Mesendoderm (in vitro differentiated cells): ENCODE measurements at regions not wholly inside any gene's neighbourhood (a gene's known extent, or its start where the extent isn't known, plus 50 kb on each side); places are given as distances from the start of the nearest gene placed in this dataset.

ENCODE experiments used
- DNase-seq: peaks from one replicate; pipeline ENCODE4 v3.0.0; 2013
- H2AK5ac ChIP-seq: 2 replicates; pipeline ENCODE4 v1.6.1; 2013; ENCODE audit warnings: low read length, inconsistent platforms
- H2BK120ac ChIP-seq: 2 replicates; pipeline ENCODE4 v1.6.1; 2013; ENCODE audit warnings: low read depth, mild to moderate bottlenecking, low read length, moderate library complexity, mixed read lengths
- H2BK15ac ChIP-seq: replicated peaks from 2 replicates; pipeline ENCODE4 v1.6.1; 2013; ENCODE audit warnings: low read depth, mild to moderate bottlenecking, moderate library complexity
- H2BK5ac ChIP-seq: 2 replicates; pipeline ENCODE4 v1.6.1; 2013; ENCODE audit warnings: low read length, inconsistent platforms
- H3K18ac ChIP-seq: 2 replicates; pipeline ENCODE4 v1.6.1; 2013; ENCODE audit warnings: mild to moderate bottlenecking, low read length, mixed read lengths
- H3K23ac ChIP-seq: one replicate; pipeline ENCODE4 v1.6.1; 2013; ENCODE audit warnings: low read length
- H3K27ac ChIP-seq: 2 replicates; pipeline ENCODE4 v1.5.1; 2013; ENCODE audit warnings: low read depth, mild to moderate bottlenecking, inconsistent platforms, low read length, moderate library complexity
- H3K27me3 ChIP-seq: 2 replicates; pipeline ENCODE4 v1.6.1; 2013; ENCODE audit warnings: low read length, control low read depth, mild to moderate bottlenecking, inconsistent platforms; ENCODE audit not compliant: insufficient read depth, poor library complexity
- H3K36me3 ChIP-seq: 2 replicates; pipeline ENCODE4 v1.6.1; 2013; ENCODE audit warnings: low read length, inconsistent platforms; ENCODE audit not compliant: control insufficient read depth, insufficient read depth
- H3K4ac ChIP-seq: one replicate; pipeline ENCODE4 v1.6.1; 2013; ENCODE audit warnings: low read depth, mild to moderate bottlenecking, low read length, moderate library complexity
- H3K4me1 ChIP-seq: 2 replicates; pipeline ENCODE4 v1.6.1; 2013; ENCODE audit warnings: low read depth, low read length, inconsistent platforms; ENCODE audit not compliant: control insufficient read depth
- H3K4me2 ChIP-seq: 2 replicates; pipeline ENCODE4 v1.6.1; 2013; ENCODE audit warnings: low read length
- H3K4me3 ChIP-seq: 2 replicates; pipeline ENCODE4 v1.5.1; 2013; ENCODE audit warnings: mild to moderate bottlenecking, low read length
- H3K56ac ChIP-seq: one replicate; pipeline ENCODE4 v1.6.1; 2013; ENCODE audit warnings: low read length
- H3K79me1 ChIP-seq: 2 replicates; pipeline ENCODE4 v1.6.1; 2013; ENCODE audit warnings: low read length, inconsistent platforms
- H3K79me2 ChIP-seq: 2 replicates; pipeline ENCODE4 v1.6.1; 2013; ENCODE audit warnings: mild to moderate bottlenecking, low read length; ENCODE audit not compliant: control insufficient read depth, insufficient read depth
- H3K9ac ChIP-seq: 2 replicates; pipeline ENCODE4 v1.6.1; 2013; ENCODE audit warnings: low read length, inconsistent platforms
- H4K5ac ChIP-seq: one replicate; pipeline ENCODE4 v1.6.1; 2013; ENCODE audit warnings: low read length
- H4K8ac ChIP-seq: one replicate; pipeline ENCODE4 v1.6.1; 2013; ENCODE audit warnings: low read depth, mild to moderate bottlenecking, control low read depth, low read length, moderate library complexity
- WGBS: extraction: QIAGEN DNeasy Blood & Tissue Kit; methylation state at CpG from one replicate; pipeline ENCODE4 v1.1.7; 2013; ENCODE audit warnings: low lambda C conversion rate, missing lambda C conversion rate; ENCODE audit not compliant: insufficient coverage; ENCODE audit errors: extremely low coverage; 5-methylcytosine and 5-hydroxymethylcytosine counted together

DNA sequence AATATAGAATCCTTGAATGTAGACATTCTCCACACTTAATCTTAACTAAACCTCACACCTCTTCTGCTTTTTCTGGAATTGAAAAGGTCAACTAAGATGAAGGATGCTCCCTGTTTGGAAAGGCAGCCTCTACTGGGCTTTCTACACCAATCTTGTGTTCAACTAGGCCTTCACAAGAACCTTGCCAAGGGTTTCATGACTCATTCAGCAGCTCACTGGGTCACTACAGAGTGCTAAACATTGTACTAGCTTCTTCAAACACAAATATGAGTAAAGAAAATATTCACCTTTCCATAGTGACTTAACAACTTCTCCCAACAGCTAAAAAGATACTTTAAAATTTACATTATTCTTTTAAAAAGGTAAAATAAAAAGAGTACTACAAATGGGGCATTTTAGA, 135.3 kb upstream of the PRMT6 start:
- Histone ChIP-seq H3K18ac (no peak overlapping the region), H3K4ac (no peak overlapping the region), H2BK5ac (no peak overlapping the region), H4K5ac (no peak overlapping the region), H3K36me3 (no peaks in the 10 kb centered on the region), H3K79me2 (no peaks in the 10 kb centered on the region), H3K4me3 (no peak overlapping the region), H3K4me2 (no peak overlapping the region), H3K79me1 (no peaks in the 10 kb centered on the region), H3K27me3 (no peaks in the 10 kb centered on the region), H3K4me1 (no peaks in the 10 kb centered on the region), H2BK120ac (no peak overlapping the region), H2BK15ac (no peak overlapping the region), H3K27ac (no peak overlapping the region), H4K8ac (no peak overlapping the region), H3K56ac (no peak overlapping the region), H3K23ac (no peak overlapping the region), H2AK5ac (no peak overlapping the region), H3K9ac (no peak overlapping the region)
- DNase-seq: no peak

DNA sequence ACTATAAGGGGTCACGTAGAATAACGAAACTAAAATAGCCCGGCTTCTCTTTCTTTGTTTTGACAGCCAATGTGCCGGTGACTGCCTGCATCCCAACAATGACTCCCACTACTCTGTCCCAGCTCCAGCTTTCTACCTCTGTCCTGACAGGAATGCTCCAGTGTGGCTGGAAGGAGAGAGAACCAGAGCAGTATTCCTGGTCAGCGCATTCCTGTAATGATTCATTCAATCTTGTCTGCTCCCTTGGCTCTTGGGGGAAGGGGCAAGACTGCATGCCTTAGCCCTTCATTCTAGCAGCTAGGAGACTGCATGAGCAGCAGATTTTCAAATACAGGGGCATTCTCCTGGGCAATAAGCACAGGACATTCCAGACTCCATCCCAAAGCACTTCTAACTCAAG, 132.1 kb upstream of the PRMT6 start:
- no peak overlapping the region for H3K4ac ChIP-seq
- no peak overlapping the region for H2BK15ac ChIP-seq
- DNase-seq: peak; percentile 93
- WGBS: no CpG with 5 or more reads among the region's 5 CpGs
- no peaks in the 10 kb centered on the region for H3K79me1 ChIP-seq
- H4K8ac ChIP-seq: no peak overlapping the region
- H3K4me1 ChIP-seq: no peaks in the 10 kb centered on the region
- no peaks in the 10 kb centered on the region for H3K79me2 ChIP-seq
- no peak overlapping the region for H3K9ac ChIP-seq
- no peak overlapping the region for H3K4me3 ChIP-seq
- no peak overlapping the region for H4K5ac ChIP-seq
- H3K36me3 ChIP-seq: no peaks in the 10 kb centered on the region
- no peak overlapping the region for H2BK5ac ChIP-seq
- H3K18ac ChIP-seq: no peak overlapping the region
- no peak overlapping the region for H2BK120ac ChIP-seq
- no peak overlapping the region for H3K23ac ChIP-seq
- H2AK5ac ChIP-seq: no peak overlapping the region
- H3K27me3 ChIP-seq: no peaks in the 10 kb centered on the region
- no peak overlapping the region for H3K4me2 ChIP-seq
- H3K27ac ChIP-seq: no peak overlapping the region
- H3K56ac ChIP-seq: no peak overlapping the region

DNA sequence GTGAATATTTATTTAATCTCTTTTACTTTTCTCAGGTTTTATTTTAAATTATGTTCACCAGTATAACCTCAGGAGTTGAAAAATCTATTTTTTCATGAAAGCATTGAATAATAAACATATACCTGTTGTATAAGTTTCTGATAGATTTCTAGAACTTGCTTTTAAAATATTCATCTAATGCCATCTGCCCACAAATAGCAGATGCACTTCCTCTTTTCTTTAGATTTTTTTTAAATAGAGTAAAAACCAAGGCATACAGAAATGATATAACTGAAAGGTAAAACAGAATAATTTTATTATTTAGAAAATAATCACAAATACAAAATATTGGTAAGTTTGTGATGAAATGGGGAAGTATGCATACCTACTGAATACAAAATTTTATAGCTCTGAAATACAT, 130.7 kb upstream of the PRMT6 start:
- H3K27me3 ChIP-seq: no peaks in the 10 kb centered on the region
- no peak overlapping the region for H3K4me2 ChIP-seq
- no peak overlapping the region for H3K56ac ChIP-seq
- H4K5ac ChIP-seq: no peak overlapping the region
- no peak overlapping the region for H2AK5ac ChIP-seq
- no peak overlapping the region for H2BK120ac ChIP-seq
- no peak for DNase-seq
- no peak overlapping the region for H3K9ac ChIP-seq
- H4K8ac ChIP-seq: no peak overlapping the region
- H3K23ac ChIP-seq: no peak overlapping the region
- H3K4me3 ChIP-seq: no peak overlapping the region
- H3K27ac ChIP-seq: no peak overlapping the region
- no peaks in the 10 kb centered on the region for H3K79me2 ChIP-seq
- H2BK5ac ChIP-seq: no peak overlapping the region
- no peaks in the 10 kb centered on the region for H3K36me3 ChIP-seq
- no peak overlapping the region for H3K4ac ChIP-seq
- no peak overlapping the region for H2BK15ac ChIP-seq
- no peak overlapping the region for H3K18ac ChIP-seq
- no peaks in the 10 kb centered on the region for H3K79me1 ChIP-seq
- H3K4me1 ChIP-seq: no peaks in the 10 kb centered on the region

DNA sequence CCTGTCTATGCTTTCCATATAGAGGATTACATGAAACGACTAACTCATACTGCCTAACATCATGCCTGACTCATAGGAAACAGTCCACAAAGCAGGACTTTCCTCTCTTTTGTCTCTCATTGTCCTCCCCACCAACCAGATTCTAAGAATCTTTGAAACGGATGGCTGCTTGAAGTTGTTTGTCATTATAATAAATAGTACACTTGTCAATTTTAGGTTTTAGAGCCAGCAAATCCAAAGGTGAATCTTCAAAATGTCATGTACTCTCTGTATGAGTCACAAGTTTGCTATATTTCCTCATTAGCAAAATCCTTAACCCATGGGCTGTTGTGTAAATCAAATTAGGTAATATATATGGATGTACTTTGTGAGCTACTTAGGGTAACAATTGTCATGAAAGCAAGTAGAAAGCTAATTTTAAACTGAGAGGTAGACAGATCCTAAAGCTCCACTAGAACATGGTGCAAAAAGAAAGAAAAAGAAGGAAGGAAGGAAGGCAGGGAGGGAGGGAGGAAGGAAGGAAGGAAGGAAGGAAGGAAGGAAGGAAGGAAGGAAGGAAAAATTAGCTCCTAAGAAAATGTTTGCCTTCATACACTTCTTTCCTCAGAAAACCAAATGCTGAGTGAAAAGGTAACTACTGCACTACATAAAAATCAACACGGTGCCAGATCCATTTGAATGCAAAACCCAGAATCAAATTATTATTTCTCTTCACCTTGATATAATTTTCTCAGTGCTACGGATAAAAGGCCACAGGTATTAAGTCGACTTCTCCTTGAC, 129.5 kb upstream of the PRMT6 start:
- no peak overlapping the region for H3K4me3 ChIP-seq
- H4K5ac ChIP-seq: no peak overlapping the region
- H3K23ac ChIP-seq: no peak overlapping the region
- H3K27ac ChIP-seq: no peak overlapping the region
- H3K4me2 ChIP-seq: no peak overlapping the region
- WGBS: no CpG with 5 or more reads among the region's 5 CpGs
- no peak for DNase-seq
- no peak overlapping the region for H3K4ac ChIP-seq
- H4K8ac ChIP-seq: no peak overlapping the region
- H3K27me3 ChIP-seq: no peaks in the 10 kb centered on the region
- H3K56ac ChIP-seq: no peak overlapping the region
- H3K4me1 ChIP-seq: no peaks in the 10 kb centered on the region
- no peak overlapping the region for H2BK5ac ChIP-seq
- H3K79me1 ChIP-seq: no peaks in the 10 kb centered on the region
- H2AK5ac ChIP-seq: no peak overlapping the region
- no peak overlapping the region for H2BK120ac ChIP-seq
- H3K18ac ChIP-seq: no peak overlapping the region
- no peak overlapping the region for H2BK15ac ChIP-seq
- no peak overlapping the region for H3K9ac ChIP-seq
- H3K79me2 ChIP-seq: no peaks in the 10 kb centered on the region
- H3K36me3 ChIP-seq: no peaks in the 10 kb centered on the region

DNA sequence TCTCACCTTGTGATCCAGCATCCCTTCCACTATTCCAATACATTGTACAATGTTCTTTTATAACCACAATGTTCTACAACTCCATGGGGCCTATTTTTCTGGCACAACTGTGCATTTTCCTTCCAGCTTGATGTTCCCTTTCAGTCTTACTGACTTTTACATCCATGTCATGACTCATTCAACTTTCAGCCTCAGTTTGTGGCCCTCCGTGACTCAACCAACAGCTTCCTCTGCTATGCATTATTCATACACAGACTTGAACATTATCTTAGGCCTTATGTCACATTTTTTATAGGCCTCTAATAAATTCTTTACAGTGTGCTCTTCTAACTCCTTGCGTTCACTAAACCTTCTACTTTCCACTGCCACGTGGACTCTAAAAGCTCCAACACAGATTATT, 119.4 kb upstream of the PRMT6 start:
- Histone ChIP-seq H3K4ac (no peak overlapping the region), H4K8ac (no peak overlapping the region), H2BK120ac (no peak overlapping the region), H3K4me2 (no peak overlapping the region), H3K36me3 (no peaks in the 10 kb centered on the region), H3K23ac (no peak overlapping the region), H3K9ac (no peak overlapping the region), H3K4me3 (no peak overlapping the region), H3K4me1 (no peaks in the 10 kb centered on the region), H3K56ac (no peak overlapping the region), H2BK5ac (no peak overlapping the region), H3K27ac (no peak overlapping the region), H3K79me1 (no peaks in the 10 kb centered on the region), H4K5ac (no peak overlapping the region), H2BK15ac (no peak overlapping the region), H3K18ac (no peak overlapping the region), H3K27me3 (no peaks in the 10 kb centered on the region), H3K79me2 (no peaks in the 10 kb centered on the region), H2AK5ac (no peak overlapping the region)
- no peak for DNase-seq
- no CpG with 5 or more reads among the region's 3 CpGs for WGBS

DNA sequence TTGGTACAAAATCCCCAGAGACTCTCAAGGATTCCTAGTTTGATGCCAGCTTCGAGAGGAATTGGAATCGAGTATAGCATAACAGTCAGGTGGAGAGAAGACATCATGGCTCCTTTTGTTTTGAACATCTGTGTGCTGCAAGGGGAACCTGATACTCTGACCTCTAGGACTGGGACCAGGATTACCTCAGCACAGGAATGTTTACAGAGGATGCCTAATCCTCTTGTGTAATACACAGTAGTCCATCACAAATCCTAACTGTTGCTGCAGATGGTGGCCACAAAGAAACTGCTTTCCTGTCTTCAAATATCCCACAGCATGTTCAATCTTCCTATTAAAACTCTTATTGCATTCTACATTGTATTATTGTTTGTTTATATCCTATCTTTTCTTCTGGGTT, 111.8 kb upstream of the PRMT6 start:
- Histone ChIP-seq H3K79me1 (no peaks in the 10 kb centered on the region), H3K56ac (no peak overlapping the region), H3K27me3 (no peaks in the 10 kb centered on the region), H3K36me3 (no peaks in the 10 kb centered on the region), H3K27ac (no peak overlapping the region), H3K9ac (no peak overlapping the region), H3K18ac (no peak overlapping the region), H2BK15ac (no peak overlapping the region), H2BK5ac (no peak overlapping the region), H3K4me2 (no peak overlapping the region), H3K4ac (no peak overlapping the region), H3K4me3 (no peak overlapping the region), H3K4me1 (no peaks in the 10 kb centered on the region), H3K23ac (no peak overlapping the region), H4K5ac (no peak overlapping the region), H3K79me2 (no peaks in the 10 kb centered on the region), H2BK120ac (no peak overlapping the region), H2AK5ac (no peak overlapping the region), H4K8ac (no peak overlapping the region)
- DNase-seq: peak; percentile 19
- no CpG with 5 or more reads among the region's 2 CpGs for WGBS
